ENCODE measurements at regions not wholly inside any gene's neighbourhood (a gene's known extent, or its start where the extent isn't known, plus 50 kb on each side); places are given as distances from the start of the nearest gene placed in this dataset.

- Histone ChIP-seq H4K20me1 (replicated peaks; ENCODE audit: control insufficient read depth, insufficient read depth, low read length) (no peaks in the 10 kb centered on the region), H3K4me3 (no peak overlapping the region), H3K4me2 (ENCODE audit: insufficient read depth, low read length) (no peak overlapping the region), H3K79me2 (ENCODE audit: control insufficient read depth, insufficient read depth, low read length) (no peaks in the 10 kb centered on the region), H3K9ac (ENCODE audit: insufficient read depth in 1 of 2, low read depth in 2 of 2, low read length in 2 of 2) (no peak overlapping the region), H3K4me1 (replicated peaks in 1 of 2; ENCODE audit: control insufficient read depth in 2 of 2, insufficient read depth in 2 of 2, low read length in 2 of 2) (no peaks in the 10 kb centered on the region), H3K27me3 (ENCODE audit: control insufficient read depth in 2 of 2, insufficient read depth in 2 of 2, low read length in 2 of 2) (no peaks in the 10 kb centered on the region), H2AFZ (ENCODE audit: low read depth, low read length) (no peak overlapping the region), H3K27ac (ENCODE audit: extremely low read depth, low read depth, low read length) (no peak overlapping the region), H3K36me3 (ENCODE audit: control insufficient read depth, insufficient read depth, low read length) (no peaks in the 10 kb centered on the region; the same call in 2 of the 3 replicates), H3K9me1 (ENCODE audit: control insufficient read depth, insufficient read depth, low read length) (no peaks in the 10 kb centered on the region), H3K9me3 (replicated peaks; ENCODE audit: control insufficient read depth, insufficient read depth, low read depth, low read length) (no peaks in the 10 kb centered on the region)
- no peak for ATAC-seq
- TF ChIP-seq POLR2H (tag; IDR thresholded peaks at IDR 0.05; ENCODE audit: low read depth) = no peak
- no peak for TF ChIP-seq RFX7 (CRISPR knock-in tag; IDR thresholded peaks at IDR 0.05)
- no peak for TF ChIP-seq UBTF (IDR thresholded peaks at IDR 0.05; ENCODE audit: borderline replicate concordance in 1 of 2, low read depth in 2 of 2, low read length in 2 of 2)
- TF ChIP-seq ZNF561 (CRISPR knock-in tag; conservative IDR thresholded peaks at IDR 0.05) = no peak
- TF ChIP-seq, protein P1, sequence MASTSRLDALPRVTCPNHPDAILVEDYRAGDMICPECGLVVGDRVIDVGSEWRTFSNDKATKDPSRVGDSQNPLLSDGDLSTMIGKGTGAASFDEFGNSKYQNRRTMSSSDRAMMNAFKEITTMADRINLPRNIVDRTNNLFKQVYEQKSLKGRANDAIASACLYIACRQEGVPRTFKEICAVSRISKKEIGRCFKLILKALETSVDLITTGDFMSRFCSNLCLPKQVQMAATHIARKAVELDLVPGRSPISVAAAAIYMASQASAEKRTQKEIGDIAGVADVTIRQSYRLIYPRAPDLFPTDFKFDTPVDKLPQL (IDR thresholded peaks at IDR 0.05; ENCODE audit: extremely low read depth, insufficient read length) = no peak
- no peak for TF ChIP-seq NFATC3 (IDR thresholded peaks at IDR 0.05)
- no peak for TF ChIP-seq FOXJ3 (CRISPR knock-in tag; IDR thresholded peaks at IDR 0.05)
- TF ChIP-seq YBX1 (IDR thresholded peaks at IDR 0.05) = no peak
- TF ChIP-seq MXI1 (IDR thresholded peaks at IDR 0.05; ENCODE audit: low read depth, low read length) = no peak
- no peak for TF ChIP-seq NFRKB (IDR thresholded peaks at IDR 0.05; ENCODE audit: low read depth)
- no peak for TF ChIP-seq PYGO2 (tag; IDR thresholded peaks at IDR 0.05)
- no peak for TF ChIP-seq ELF4 (CRISPR knock-in tag; IDR thresholded peaks at IDR 0.05)
- no peak for TF ChIP-seq ZNF76 (CRISPR knock-in tag; IDR thresholded peaks at IDR 0.05; ENCODE audit: borderline replicate concordance)
- TF ChIP-seq ZNF551 (CRISPR knock-in tag; IDR thresholded peaks at IDR 0.05) = no peak
- BruUV-seq (replicated peaks) = no TSS peak
- intact Hi-C loops (cut with micrococcal nuclease) = no loop called here
- in situ Hi-C loops (cut with MboI) = no loop called here
- CTCF ChIA-PET (ENCODE audit: low intra/inter-chr PET ratio) = no interaction called here
- POLR2A ChIA-PET = no interaction called here
- no peak for FAIRE-seq
- DNase-seq (ENCODE audit: extremely low read depth in 1 of 4, low spot score in 3 of 4) = no peak
- WGBS (ENCODE audit: insufficient coverage, low coverage, missing lambda C conversion rate) = 1% methylated on average over 4 of the region's 4 CpGs
Measured at GRCh38 chr10:85105614-85106255, 777.3 kb downstream of the CCSER2 start.

Data from K562 (cell line).